ENCODE measurements at regions not wholly inside any gene's neighbourhood (a gene's known extent, or its start where the extent isn't known, plus 50 kb on each side); places are given as distances from the start of the nearest gene placed in this dataset.

DNA sequence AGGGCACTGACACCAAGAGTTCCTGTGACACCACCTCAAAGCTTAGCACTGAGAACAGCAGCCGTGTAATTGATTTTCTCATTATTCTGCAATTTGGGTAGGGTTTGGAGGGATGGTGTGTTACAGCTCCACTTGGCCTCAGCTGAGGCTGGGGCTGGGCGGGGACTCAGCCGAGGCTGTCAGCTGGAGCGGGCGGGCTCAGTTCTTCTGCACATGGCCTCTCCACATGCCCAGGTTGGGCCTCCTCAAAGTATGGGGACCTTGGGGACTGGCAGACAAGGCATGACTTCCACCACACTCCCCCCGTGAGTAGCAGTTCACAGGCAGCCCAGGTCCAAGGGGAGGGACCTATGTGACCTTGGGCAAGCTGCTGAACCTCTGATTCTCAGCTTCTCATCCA, 171.5 kb downstream of the IRF8 start:
- no peaks in the 10 kb centered on the region for H4K20me1 ChIP-seq (ENCODE audit: control insufficient read depth, insufficient read depth)
- no peak overlapping the region for H3K4me2 ChIP-seq (ENCODE audit: control insufficient read depth, insufficient read depth)
- intact Hi-C loops (cut with micrococcal nuclease; ENCODE audit: unreplicated experiment), result loop anchor here (10.0 kb wide), 2 partner anchors 134 to 214 kb away; no protein-coding TSS in a partner anchor
- no peak for DNase-seq (ENCODE audit: low read depth, low spot score)
- in situ Hi-C loops (cut with MboI), result loop anchor here (5.0 kb wide), 1 partner anchor 447 kb away; no protein-coding TSS in a partner anchor
- H3K79me2 ChIP-seq (ENCODE audit: control insufficient read depth, insufficient read depth, low read length), result no peaks in the 10 kb centered on the region
- H3K4me3 ChIP-seq, result no peak overlapping the region
- H3K4me1 ChIP-seq (ENCODE audit: control insufficient read depth, insufficient read depth, low read length), result no peaks in the 10 kb centered on the region
- CTCF ChIA-PET, result interaction anchor here (0.6 to 3.9 kb wide), 5 partner anchors 11 to 448 kb away, joined by 3 to 37 read pairs (median 3); no protein-coding TSS in a partner anchor
- ATAC-seq, result no peak
- WGBS (ENCODE audit: insufficient coverage, insufficient replicate concordance, low lambda C conversion rate, missing lambda C conversion rate), result 68% methylated on average over 6 of the region's 6 CpGs
- BruUV-seq (replicated peaks), result no TSS peak
- no peaks in the 10 kb centered on the region for H3K36me3 ChIP-seq (ENCODE audit: control insufficient read depth in 2 of 2, insufficient read depth in 2 of 2, low read length in 1 of 2)
- no peak overlapping the region for H2AFZ ChIP-seq (ENCODE audit: control insufficient read depth, low read depth, low read length)
- no peaks in the 10 kb centered on the region; a peak in 2 of 4 replicates for H3K27me3 ChIP-seq (replicated peaks in 1 of 2; ENCODE audit: control insufficient read depth in 2 of 2, insufficient read depth in 2 of 2, low read length in 1 of 2)
- RAD21 ChIA-PET (ENCODE audit: unreplicated experiment), result interaction anchor here (0.9 kb wide), 1 partner anchor 447 kb away, joined by 3 read pairs; no protein-coding TSS in a partner anchor
- no peak overlapping the region for H3K9ac ChIP-seq (ENCODE audit: control insufficient read depth, insufficient read depth, low read length)
- SMC1A ChIA-PET (ENCODE audit: uncharacterized antibody, unreplicated experiment), result interaction anchor here (0.7 to 1.0 kb wide), 2 partner anchors 250 to 251 kb away, joined by 3 to 4 read pairs; no protein-coding TSS in a partner anchor
- POLR2A ChIA-PET, result no interaction called here
- no peak overlapping the region for H3K27ac ChIP-seq (ENCODE audit: control insufficient read depth, insufficient read depth)
- H3K9me3 ChIP-seq (replicated peaks; ENCODE audit: control insufficient read depth, insufficient read depth, low read length), result no peaks in the 10 kb centered on the region
- no peak for FAIRE-seq
- TF ChIP-seq ATF7 (IDR thresholded peaks at IDR 0.05; ENCODE audit: low read depth) (no peak), CTCF (IDR thresholded peaks at IDR 0.05 in 2 of 3, conservative IDR thresholded peaks at IDR 0.05 in 1 of 3; ENCODE audit: control insufficient read depth in 2 of 3, extremely low read depth in 1 of 3, insufficient read depth in 1 of 3, low read depth in 3 of 3, low read length in 3 of 3) (no peak), SUZ12 (IDR thresholded peaks at IDR 0.05; ENCODE audit: unreplicated experiment) (no peak), ZSCAN29 (IDR thresholded peaks at IDR 0.05) (no peak), PKNOX1 (IDR thresholded peaks at IDR 0.05) (no peak), ZBTB40 (IDR thresholded peaks at IDR 0.05; ENCODE audit: borderline replicate concordance) (no peak), TARDBP (IDR thresholded peaks at IDR 0.05; ENCODE audit: borderline replicate concordance) (no peak), SREBF1 (IDR thresholded peaks at IDR 0.05; ENCODE audit: low read length) (no peak), TAF1 (IDR thresholded peaks at IDR 0.05; ENCODE audit: borderline replicate concordance, low read depth, low read length) (no peak)
- TF ChIP-seq, protein P1, sequence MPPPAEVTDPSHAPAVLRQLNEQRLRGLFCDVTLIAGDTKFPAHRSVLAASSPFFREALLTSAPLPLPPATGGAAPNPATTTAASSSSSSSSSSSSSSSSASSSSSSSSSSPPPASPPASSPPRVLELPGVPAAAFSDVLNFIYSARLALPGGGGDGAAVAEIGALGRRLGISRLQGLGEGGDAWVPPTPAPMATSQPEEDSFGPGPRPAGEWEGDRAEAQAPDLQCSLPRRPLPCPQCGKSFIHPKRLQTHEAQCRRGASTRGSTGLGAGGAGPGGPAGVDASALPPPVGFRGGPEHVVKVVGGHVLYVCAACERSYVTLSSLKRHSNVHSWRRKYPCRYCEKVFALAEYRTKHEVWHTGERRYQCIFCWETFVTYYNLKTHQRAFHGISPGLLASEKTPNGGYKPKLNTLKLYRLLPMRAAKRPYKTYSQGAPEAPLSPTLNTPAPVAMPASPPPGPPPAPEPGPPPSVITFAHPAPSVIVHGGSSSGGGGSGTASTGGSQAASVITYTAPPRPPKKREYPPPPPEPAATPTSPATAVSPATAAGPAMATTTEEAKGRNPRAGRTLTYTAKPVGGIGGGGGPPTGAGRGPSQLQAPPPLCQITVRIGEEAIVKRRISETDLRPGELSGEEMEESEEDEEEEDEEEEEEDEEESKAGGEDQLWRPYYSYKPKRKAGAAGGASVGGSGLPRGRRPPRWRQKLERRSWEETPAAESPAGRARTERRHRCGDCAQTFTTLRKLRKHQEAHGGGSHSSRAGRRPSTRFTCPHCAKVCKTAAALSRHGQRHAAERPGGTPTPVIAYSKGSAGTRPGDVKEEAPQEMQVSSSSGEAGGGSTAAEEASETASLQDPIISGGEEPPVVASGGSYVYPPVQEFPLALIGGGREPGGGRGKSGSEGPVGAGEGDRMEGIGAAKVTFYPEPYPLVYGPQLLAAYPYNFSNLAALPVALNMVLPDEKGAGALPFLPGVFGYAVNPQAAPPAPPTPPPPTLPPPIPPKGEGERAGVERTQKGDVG (CRISPR knock-in tag; IDR thresholded peaks at IDR 0.05), result no peak

Measured in GM12878 (cell line).